Endodermal cell (in vitro differentiated cells): ENCODE measurements at regions not wholly inside any gene's neighbourhood (a gene's known extent, or its start where the extent isn't known, plus 50 kb on each side); places are given as distances from the start of the nearest gene placed in this dataset.

Experiments
- DNase-seq: peaks from one replicate; pipeline ENCODE4 v3.0.0-alpha.2; 2017
- H3K27ac ChIP-seq: 2 replicates; pipeline ENCODE4 v1.5.1; 2013; ENCODE audit warnings: mild to moderate bottlenecking, low read depth, low read length, moderate library complexity
- H3K27me3 ChIP-seq: 2 replicates; pipeline ENCODE4 v1.6.1; 2013; ENCODE audit warnings: mild to moderate bottlenecking, low read length, moderate library complexity; ENCODE audit not compliant: insufficient read depth, control insufficient read depth, poor library complexity, severe bottlenecking
- H3K36me3 ChIP-seq: 2 replicates; pipeline ENCODE4 v1.7.0; 2013; ENCODE audit warnings: mild to moderate bottlenecking, low read length, moderate library complexity; ENCODE audit not compliant: control insufficient read depth, insufficient read depth
- H3K4me1 ChIP-seq: one replicate; pipeline ENCODE4 v1.7.0; 2013; ENCODE audit warnings: low read length; ENCODE audit not compliant: control insufficient read depth, insufficient read depth
- H3K4me3 ChIP-seq: 2 replicates; pipeline ENCODE4 v1.5.1; 2013; ENCODE audit warnings: mild to moderate bottlenecking, low read length, moderate library complexity
- H3K9ac ChIP-seq: 2 replicates; pipeline ENCODE4 v1.6.1; 2013; ENCODE audit warnings: mild to moderate bottlenecking, low read length, moderate library complexity; ENCODE audit not compliant: poor library complexity, severe bottlenecking; ENCODE audit errors: extremely low read depth
- H3K9me3 ChIP-seq: 2 replicates; pipeline ENCODE4 v1.6.1; 2013; ENCODE audit warnings: mild to moderate bottlenecking, low read length, moderate library complexity; ENCODE audit not compliant: control insufficient read depth
- H3K27ac Mint-ChIP-seq: 2 replicates; pipeline ENCODE4 v1.8.0; 2020; ENCODE audit warnings: mixed read lengths
- H3K27me3 Mint-ChIP-seq: 2 replicates; pipeline ENCODE4 v1.8.0; 2021; ENCODE audit warnings: mild to moderate bottlenecking, mixed read lengths; ENCODE audit not compliant: insufficient read depth
- H3K36me3 Mint-ChIP-seq: 2 replicates; pipeline ENCODE4 v1.8.0; 2020; ENCODE audit warnings: low read depth, mixed read lengths
- H3K4me1 Mint-ChIP-seq: 2 replicates; pipeline ENCODE4 v1.8.0; 2020; ENCODE audit warnings: mixed read lengths
- H3K4me3 Mint-ChIP-seq: 2 replicates; pipeline ENCODE4 v1.8.0; 2020; ENCODE audit warnings: mild to moderate bottlenecking, moderate library complexity, mixed read lengths
- H3K9me3 Mint-ChIP-seq: 2 replicates; pipeline ENCODE4 v1.8.0; 2020; ENCODE audit warnings: mild to moderate bottlenecking, mixed read lengths
- CTCF ChIP-seq: fragments of 200-600 bp; sonication (generic); conservative IDR thresholded peaks from 2 replicates; pipeline ENCODE4 v1.5.0; 2021; ENCODE audit warnings: antibody characterized with exemption, mild to moderate bottlenecking
- WGBS, 2 experiments: methylation state at CpG; one replicate each; pipeline versions ENCODE4 v1.1.5 to v1.1.7; 2013; ENCODE audit warnings: missing lambda C conversion rate in 2 of 2, mixed read lengths in 1 of 2; ENCODE audit not compliant: insufficient coverage in 1 of 2, insufficient read length in 1 of 2; 5-methylcytosine and 5-hydroxymethylcytosine counted together

GRCh38 chr20:59441306-59441705 lies 140.9 kb downstream of the EDN3 start:
- peaks cover 13% of the 10 kb centered on the region for H3K4me1 Mint-ChIP-seq
- no peak for DNase-seq
- H3K27ac Mint-ChIP-seq: no peak overlapping the region
- Histone ChIP-seq H3K27me3 (peaks cover 16% of the 10 kb centered on the region), H3K27ac (no peak overlapping the region), H3K36me3 (no peaks in the 10 kb centered on the region), H3K9me3 (no peaks in the 10 kb centered on the region), H3K4me1 (peaks cover 7% of the 10 kb centered on the region), H3K4me3 (no peak overlapping the region), H3K9ac (no peak overlapping the region)
- H3K9me3 Mint-ChIP-seq: no peaks in the 10 kb centered on the region
- H3K27me3 Mint-ChIP-seq: peaks cover 17% of the 10 kb centered on the region
- TF ChIP-seq CTCF: no peak
- no peak overlapping the region for H3K4me3 Mint-ChIP-seq
- no peaks in the 10 kb centered on the region for H3K36me3 Mint-ChIP-seq
- 92 to 100% methylated on average over 1 to 3 of the region's 3 CpGs for WGBS, 2 experiments

GRCh38 chr20:59441860-59442810 lies 141.7 kb downstream of the EDN3 start:
- H3K27ac Mint-ChIP-seq: no peak overlapping the region
- no peaks in the 10 kb centered on the region for H3K9me3 ChIP-seq
- no peak overlapping the region for H3K9ac ChIP-seq
- H3K4me1 ChIP-seq: peaks cover 7% of the 10 kb centered on the region
- H3K9me3 Mint-ChIP-seq: no peaks in the 10 kb centered on the region
- peaks cover 17% of the 10 kb centered on the region for H3K27me3 Mint-ChIP-seq
- H3K27ac ChIP-seq: no peak overlapping the region
- H3K4me3 ChIP-seq: no peak overlapping the region
- H3K36me3 ChIP-seq: no peaks in the 10 kb centered on the region
- no peak for DNase-seq
- H3K4me1 Mint-ChIP-seq: peaks cover 13% of the 10 kb centered on the region
- H3K27me3 ChIP-seq: peaks cover 16% of the 10 kb centered on the region
- no peak overlapping the region for H3K4me3 Mint-ChIP-seq
- TF ChIP-seq CTCF: no peak
- H3K36me3 Mint-ChIP-seq: no peaks in the 10 kb centered on the region
- 69 to 88% methylated on average over 4 to 11 of the region's 12 CpGs for WGBS, 2 experiments

- WGBS, 2 experiments: 79% methylated on average over 1 of the region's 1 CpG; no CpG with 5 or more reads in 1 of the 2 experiments
- TF ChIP-seq CTCF: no peak
- no peaks in the 10 kb centered on the region for H3K36me3 Mint-ChIP-seq
These were observed 143.1 kb downstream of the EDN3 start for GRCh38 chr20:59443550-59443949.

More at GRCh38 chr20:59443550-59443949, 143.1 kb downstream of the EDN3 start:
- Histone ChIP-seq H3K27ac (no peak overlapping the region), H3K4me1 (peaks cover 4% of the 10 kb centered on the region), H3K9me3 (no peaks in the 10 kb centered on the region), H3K27me3 (peaks cover 16% of the 10 kb centered on the region), H3K36me3 (no peaks in the 10 kb centered on the region), H3K9ac (no peak overlapping the region), H3K4me3 (no peak overlapping the region)
- Mint-ChIP-seq H3K27me3 (peaks cover 17% of the 10 kb centered on the region), H3K4me3 (no peak overlapping the region), H3K4me1 (peaks cover 4% of the 10 kb centered on the region), H3K9me3 (no peaks in the 10 kb centered on the region), H3K27ac (no peak overlapping the region)
- DNase-seq: no peak
